Large intestine (tissue), 3 donors: ENCODE measurements at regions not wholly inside any gene's neighbourhood (a gene's known extent, or its start where the extent isn't known, plus 50 kb on each side); places are given as distances from the start of the nearest gene placed in this dataset.
"Not testable (repeated sequence)": the region's sequence is repeated elsewhere in the genome, so short reads cannot be mapped to it uniquely, and the experiment has no call there.

Source experiments
- DNase-seq, 2 donors: peaks; one replicate each; pipeline versions ENCODE4 v3.0.0 to v3.0.0-alpha.2; 2013
- H3K27ac ChIP-seq: one replicate; pipeline ENCODE4 v1.5.1; 2013; ENCODE audit warnings: low read length
- H3K27me3 ChIP-seq: 2 replicates; pipeline ENCODE4 v1.6.1; 2013; ENCODE audit warnings: low read length; ENCODE audit not compliant: control insufficient read depth, insufficient read depth
- H3K36me3 ChIP-seq: 2 replicates; pipeline ENCODE4 v1.6.1; 2013; ENCODE audit warnings: low read length; ENCODE audit not compliant: control insufficient read depth, insufficient read depth
- H3K4me1 ChIP-seq: one replicate; pipeline ENCODE4 v1.6.1; 2013; ENCODE audit warnings: low read length; ENCODE audit not compliant: control insufficient read depth, insufficient read depth
- H3K4me3 ChIP-seq: one replicate; pipeline ENCODE4 v1.5.1; 2013; ENCODE audit warnings: low read length
- H3K9me3 ChIP-seq: one replicate; pipeline ENCODE4 v1.6.1; 2013; ENCODE audit warnings: mild to moderate bottlenecking, low read depth, low read length, moderate library complexity; ENCODE audit not compliant: control insufficient read depth
- WGBS: methylation state at CpG from one replicate; pipeline ENCODE4 v1.1.5; 2013; ENCODE audit warnings: low lambda C conversion rate; ENCODE audit not compliant: insufficient coverage; 5-methylcytosine and 5-hydroxymethylcytosine counted together

GRCh38 chr10:61232780-61233179 lies 220.4 kb downstream of the TMEM26 start:
- no peak for DNase-seq
- H3K4me1 ChIP-seq, result no peaks in the 10 kb centered on the region

DNA sequence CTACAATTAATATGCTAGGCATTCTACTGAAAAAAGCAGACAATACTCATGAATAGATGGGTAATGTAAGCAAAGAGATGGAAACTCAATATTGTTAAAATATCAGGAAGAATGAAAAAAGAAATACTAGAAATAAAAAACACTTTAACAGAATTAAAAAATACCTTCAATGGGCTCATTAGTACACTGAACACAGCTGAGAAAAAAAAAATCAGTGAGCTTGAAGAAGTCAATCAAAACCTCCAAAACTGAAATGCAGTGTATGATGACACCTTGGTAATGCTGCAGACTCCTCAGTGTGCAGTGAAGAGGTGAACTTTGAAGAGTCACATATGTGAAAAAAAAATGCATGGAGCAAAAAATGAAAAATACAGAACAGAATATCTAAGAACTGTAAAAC lies 227.2 kb downstream of the TMEM26 start:
- no peak for DNase-seq
- H3K36me3 ChIP-seq, result no peaks in the 10 kb centered on the region

More at GRCh38 chr10:61232780-61233179, 220.4 kb downstream of the TMEM26 start:
- Histone ChIP-seq H3K36me3 (no peaks in the 10 kb centered on the region), H3K9me3 (no peaks in the 10 kb centered on the region), H3K27me3 (no peaks in the 10 kb centered on the region), H3K27ac (no peak overlapping the region), H3K4me3 (no peak overlapping the region)

GRCh38 chr10:61223576-61223975 lies 229.6 kb downstream of the TMEM26 start:
- no peak overlapping the region for H3K27ac ChIP-seq
- no peaks in the 10 kb centered on the region for H3K27me3 ChIP-seq
- DNase-seq, result no peak
- peaks cover 11% of the 10 kb centered on the region for H3K9me3 ChIP-seq
- H3K36me3 ChIP-seq, result no peaks in the 10 kb centered on the region
- H3K4me1 ChIP-seq, result no peaks in the 10 kb centered on the region
- H3K4me3 ChIP-seq, result no peak overlapping the region

More for the DNA sequence above, 227.2 kb downstream of the TMEM26 start:
- no peaks in the 10 kb centered on the region for H3K27me3 ChIP-seq
- H3K9me3 ChIP-seq, result peaks cover 11% of the 10 kb centered on the region
- no peaks in the 10 kb centered on the region for H3K4me1 ChIP-seq
- H3K4me3 ChIP-seq, result no peak overlapping the region
- H3K27ac ChIP-seq, result no peak overlapping the region

- H3K27ac ChIP-seq, result no peak overlapping the region
- H3K4me1 ChIP-seq, result no peaks in the 10 kb centered on the region
- WGBS, result 67% methylated on average over 1 of the region's 1 CpG
- H3K9me3 ChIP-seq, result no peaks in the 10 kb centered on the region
- no peak for DNase-seq
- no peaks in the 10 kb centered on the region for H3K27me3 ChIP-seq
- H3K36me3 ChIP-seq, result no peaks in the 10 kb centered on the region
- H3K4me3 ChIP-seq, result no peak overlapping the region
Measured at GRCh38 chr10:61219696-61220095, 233.5 kb downstream of the TMEM26 start.

GRCh38 chr10:61217851-61218565 lies 235.2 kb downstream of the TMEM26 start:
- H3K9me3 ChIP-seq, result no peaks in the 10 kb centered on the region
- DNase-seq, result no peak
- H3K27ac ChIP-seq, result no peak overlapping the region
- H3K36me3 ChIP-seq, result no peaks in the 10 kb centered on the region
- H3K4me1 ChIP-seq, result no peaks in the 10 kb centered on the region
- 84% methylated on average over 2 of the region's 3 CpGs for WGBS
- H3K27me3 ChIP-seq, result no peaks in the 10 kb centered on the region
- no peak overlapping the region for H3K4me3 ChIP-seq

DNA sequence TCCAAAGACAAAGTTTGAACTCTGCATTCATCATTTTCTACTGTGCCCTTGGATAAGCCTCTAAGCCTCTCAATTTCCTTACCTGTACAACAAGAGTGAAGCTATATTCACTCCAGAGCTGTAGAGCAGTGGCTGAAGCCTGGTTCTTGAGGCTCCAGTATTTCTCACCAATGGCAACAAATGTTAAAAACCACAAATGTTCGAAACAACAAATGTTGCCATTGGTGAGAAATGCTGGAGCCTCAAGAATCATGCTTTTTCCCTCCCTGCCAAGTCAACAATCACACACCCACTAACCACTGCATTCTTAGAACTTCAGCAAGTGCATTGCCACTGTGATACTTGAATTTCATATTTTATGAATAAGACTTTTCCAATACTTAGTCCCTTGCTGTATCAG lies 237.9 kb downstream of the TMEM26 start:
- Histone ChIP-seq H3K9me3 (no peaks in the 10 kb centered on the region), H3K4me1 (no peaks in the 10 kb centered on the region), H3K27me3 (no peaks in the 10 kb centered on the region), H3K36me3 (no peaks in the 10 kb centered on the region), H3K4me3 (no peak overlapping the region), H3K27ac (no peak overlapping the region)
- no peak for DNase-seq
- WGBS, result no CpG with 5 or more reads among the region's 1 CpG

- no peaks in the 10 kb centered on the region for H3K4me1 ChIP-seq
- H3K27me3 ChIP-seq, result no peaks in the 10 kb centered on the region
- 93% methylated on average over 2 of the region's 2 CpGs for WGBS
- no peak overlapping the region for H3K4me3 ChIP-seq
- H3K27ac ChIP-seq, result no peak overlapping the region
- no peaks in the 10 kb centered on the region for H3K36me3 ChIP-seq
- no peaks in the 10 kb centered on the region for H3K9me3 ChIP-seq
- no peak for DNase-seq
Measured at GRCh38 chr10:61211468-61211867, 241.7 kb downstream of the TMEM26 start.

DNA sequence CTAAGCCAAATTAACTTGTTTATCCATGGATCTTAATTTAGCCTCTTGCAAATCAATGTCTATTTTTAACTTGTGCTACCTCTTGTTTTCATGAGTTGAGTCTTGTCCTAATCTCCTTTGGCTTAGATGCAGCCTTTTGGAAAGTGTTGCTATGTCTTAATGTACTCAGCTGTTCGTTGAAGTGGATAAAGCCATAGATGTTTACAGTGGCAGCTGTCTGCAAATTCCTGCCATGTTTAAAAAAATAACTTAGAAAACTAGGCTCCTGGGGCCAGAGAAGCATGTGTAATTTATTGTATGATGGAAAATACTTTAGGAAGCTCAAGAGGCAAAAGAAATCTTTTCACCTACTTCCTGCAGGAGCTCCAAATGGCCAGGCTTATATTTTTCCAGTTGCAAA lies 253.1 kb upstream of the RHOBTB1 start:
- DNase-seq, result peak; percentile 19 to 37
- no CpG with 5 or more reads among the region's 1 CpG for WGBS
- no peaks in the 10 kb centered on the region for H3K4me1 ChIP-seq

GRCh38 chr10:61195211-61195610 lies 251.2 kb upstream of the RHOBTB1 start:
- no peak for DNase-seq
- Histone ChIP-seq H3K27me3 (no peaks in the 10 kb centered on the region), H3K9me3 (no peaks in the 10 kb centered on the region), H3K4me3 (no peak overlapping the region), H3K4me1 (no peaks in the 10 kb centered on the region), H3K27ac (no peak overlapping the region), H3K36me3 (no peaks in the 10 kb centered on the region)

More for the DNA sequence above, 253.1 kb upstream of the RHOBTB1 start:
- Histone ChIP-seq H3K4me3 (no peak overlapping the region), H3K36me3 (no peaks in the 10 kb centered on the region), H3K9me3 (no peaks in the 10 kb centered on the region), H3K27me3 (no peaks in the 10 kb centered on the region), H3K27ac (no peak overlapping the region)

DNA sequence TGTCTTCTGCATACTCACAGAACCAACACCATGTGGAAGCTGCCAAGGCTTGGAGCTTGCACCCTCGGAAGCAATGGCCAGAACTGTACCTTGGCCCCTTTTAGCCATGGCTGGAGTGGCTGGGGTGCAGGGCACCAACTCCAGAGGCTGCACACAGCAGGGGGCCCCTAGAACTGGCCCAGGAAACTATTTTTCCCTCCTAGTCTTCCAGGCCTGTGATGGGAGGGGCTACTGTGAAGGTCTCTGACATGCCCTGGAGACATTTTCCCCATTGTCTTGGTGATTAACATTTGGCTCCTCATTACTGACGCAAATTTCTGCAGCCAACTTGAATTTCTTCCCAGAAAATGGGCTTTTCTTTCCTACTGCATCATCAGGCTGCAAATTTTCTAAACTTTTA lies 248.6 kb upstream of the RHOBTB1 start:
- H3K27me3 ChIP-seq, H3K4me3 ChIP-seq, DNase-seq, H3K27ac ChIP-seq, H3K4me1 ChIP-seq, H3K36me3 ChIP-seq, H3K9me3 ChIP-seq: not testable (repeated sequence)
- no CpG with 5 or more reads among the region's 2 CpGs for WGBS

DNA sequence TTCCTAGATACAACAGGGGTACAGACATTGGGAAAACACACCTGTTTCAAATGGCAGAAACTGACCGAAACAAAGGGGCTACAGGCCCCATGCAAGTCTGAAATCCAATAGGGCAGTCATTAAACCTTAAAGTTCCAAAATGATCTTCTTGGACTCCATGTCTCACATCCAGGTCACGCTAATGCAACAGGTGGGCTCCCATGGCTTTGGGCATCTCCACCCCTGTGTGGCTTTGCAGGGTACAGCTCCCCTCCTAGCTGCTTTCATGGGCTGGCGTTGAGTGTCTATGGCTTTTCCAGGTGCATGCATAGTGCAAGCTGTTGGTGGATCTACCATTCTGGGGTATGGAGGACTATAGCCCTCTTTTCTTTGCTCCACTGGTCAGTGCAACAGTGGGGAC lies 248.1 kb upstream of the RHOBTB1 start:
- Histone ChIP-seq H3K4me3 (no peak overlapping the region), H3K9me3 (no peaks in the 10 kb centered on the region), H3K4me1 (peaks cover 10% of the 10 kb centered on the region), H3K27me3 (no peaks in the 10 kb centered on the region), H3K36me3 (no peaks in the 10 kb centered on the region), H3K27ac (no peak overlapping the region)
- no peak for DNase-seq
- WGBS, result no CpG with 5 or more reads among the region's 3 CpGs
